ENCODE measurements at regions not wholly inside any gene's neighbourhood (a gene's known extent, or its start where the extent isn't known, plus 50 kb on each side); places are given as distances from the start of the nearest gene placed in this dataset.

DNA sequence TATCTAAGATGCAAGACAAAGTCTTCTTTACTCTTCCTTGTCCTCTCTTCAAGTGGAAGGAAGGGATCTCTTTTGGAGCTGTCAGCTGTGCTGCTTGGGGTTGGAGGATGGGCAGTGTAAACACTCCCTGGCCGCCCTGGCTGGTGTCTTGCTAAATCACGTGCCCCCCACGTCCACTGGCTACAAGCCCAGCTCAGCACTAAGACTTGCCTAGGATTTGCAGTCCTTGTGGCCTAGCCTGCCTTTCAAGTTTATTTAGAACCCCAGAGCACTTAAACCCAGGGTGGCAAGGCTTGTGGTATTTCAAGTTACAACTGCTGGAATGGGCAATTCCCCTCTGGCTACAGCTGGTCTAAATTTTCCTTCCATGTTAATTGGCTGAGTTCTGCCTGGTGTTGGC lies 272.4 kb upstream of the MYO3A start:
- intact Hi-C loops (cut with DNase I) = no loop called here
- Histone ChIP-seq H3K27me3 (no peaks in the 10 kb centered on the region), H3K36me3 (no peaks in the 10 kb centered on the region), H3K27ac (no peak overlapping the region), H3K9me3 (no peaks in the 10 kb centered on the region), H3K4me1 (no peaks in the 10 kb centered on the region), H3K4me3 (no peak overlapping the region)
- TF ChIP-seq POLR2AphosphoS5 (IDR thresholded peaks at IDR 0.05) (no peak), POLR2A (IDR thresholded peaks at IDR 0.05) (no peak), EP300 (IDR thresholded peaks at IDR 0.05) (no peak)
- TF ChIP-seq, protein P1, sequence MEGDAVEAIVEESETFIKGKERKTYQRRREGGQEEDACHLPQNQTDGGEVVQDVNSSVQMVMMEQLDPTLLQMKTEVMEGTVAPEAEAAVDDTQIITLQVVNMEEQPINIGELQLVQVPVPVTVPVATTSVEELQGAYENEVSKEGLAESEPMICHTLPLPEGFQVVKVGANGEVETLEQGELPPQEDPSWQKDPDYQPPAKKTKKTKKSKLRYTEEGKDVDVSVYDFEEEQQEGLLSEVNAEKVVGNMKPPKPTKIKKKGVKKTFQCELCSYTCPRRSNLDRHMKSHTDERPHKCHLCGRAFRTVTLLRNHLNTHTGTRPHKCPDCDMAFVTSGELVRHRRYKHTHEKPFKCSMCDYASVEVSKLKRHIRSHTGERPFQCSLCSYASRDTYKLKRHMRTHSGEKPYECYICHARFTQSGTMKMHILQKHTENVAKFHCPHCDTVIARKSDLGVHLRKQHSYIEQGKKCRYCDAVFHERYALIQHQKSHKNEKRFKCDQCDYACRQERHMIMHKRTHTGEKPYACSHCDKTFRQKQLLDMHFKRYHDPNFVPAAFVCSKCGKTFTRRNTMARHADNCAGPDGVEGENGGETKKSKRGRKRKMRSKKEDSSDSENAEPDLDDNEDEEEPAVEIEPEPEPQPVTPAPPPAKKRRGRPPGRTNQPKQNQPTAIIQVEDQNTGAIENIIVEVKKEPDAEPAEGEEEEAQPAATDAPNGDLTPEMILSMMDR (IDR thresholded peaks at IDR 0.05) = no peak
- DNase-seq = no peak
- 42 to 64% methylated on average over 3 of the region's 3 CpGs for WGBS, 2 donors

DNA sequence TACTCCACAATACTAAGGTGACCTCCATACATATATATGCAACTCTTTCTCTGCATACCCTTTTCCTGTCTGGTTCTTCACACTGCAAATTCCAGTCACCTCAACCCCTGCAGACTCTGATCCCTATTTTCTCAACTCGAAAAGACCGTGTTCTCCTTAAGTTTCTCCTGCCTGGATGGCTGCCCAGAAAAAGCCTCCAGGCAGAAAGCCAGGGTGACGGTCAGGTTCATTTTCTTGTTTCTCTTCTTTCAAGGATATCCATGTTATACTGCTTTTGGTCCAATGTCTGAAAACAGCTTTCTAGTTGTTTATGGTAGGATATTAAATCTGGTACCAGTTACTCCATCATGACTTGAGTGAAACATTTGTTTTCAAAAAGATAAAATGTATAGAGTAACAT lies 267.8 kb upstream of the MYO3A start:
- intact Hi-C loops (cut with DNase I) = no loop called here
- no peak for DNase-seq
- Histone ChIP-seq H3K27me3 (no peaks in the 10 kb centered on the region), H3K36me3 (no peaks in the 10 kb centered on the region), H3K4me3 (no peak overlapping the region), H3K9me3 (no peaks in the 10 kb centered on the region), H3K27ac (no peak overlapping the region), H3K4me1 (no peaks in the 10 kb centered on the region)
- 48 to 75% methylated on average over 3 of the region's 3 CpGs for WGBS, 2 donors
- no peak for TF ChIP-seq EP300 (IDR thresholded peaks at IDR 0.05)
- TF ChIP-seq, protein P1 (IDR thresholded peaks at IDR 0.05) = no peak
- no peak for TF ChIP-seq POLR2A (IDR thresholded peaks at IDR 0.05)
- TF ChIP-seq POLR2AphosphoS5 (IDR thresholded peaks at IDR 0.05) = no peak

DNA sequence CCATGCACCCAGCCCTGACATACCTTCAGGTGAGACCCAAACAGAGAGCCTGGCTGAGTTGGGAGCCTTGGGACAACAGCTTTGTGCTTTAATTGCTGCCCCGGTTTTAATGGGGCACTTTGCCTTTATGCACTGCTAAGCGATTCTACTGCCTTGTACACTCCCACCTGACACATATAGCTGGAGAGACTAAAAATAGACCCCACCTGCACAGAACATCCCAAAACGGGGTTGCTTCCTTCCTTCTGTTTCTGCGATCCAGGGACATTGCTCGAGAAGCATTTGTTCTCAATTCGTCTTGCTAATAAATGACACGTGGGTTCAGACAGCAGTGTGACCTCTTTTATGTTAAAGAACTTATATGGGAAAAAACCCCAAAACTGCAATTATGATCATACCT lies 258.8 kb upstream of the MYO3A start:
- Histone ChIP-seq H3K36me3 (no peaks in the 10 kb centered on the region), H3K4me3 (no peak overlapping the region), H3K27me3 (no peaks in the 10 kb centered on the region), H3K27ac (no peak overlapping the region), H3K9me3 (no peaks in the 10 kb centered on the region), H3K4me1 (no peaks in the 10 kb centered on the region)
- DNase-seq = no peak
- intact Hi-C loops (cut with DNase I) = no loop called here
- 79 to 85% methylated on average over 7 of the region's 7 CpGs for WGBS, 2 donors
- no peak for TF ChIP-seq EP300 (IDR thresholded peaks at IDR 0.05)
- TF ChIP-seq, protein P1 (IDR thresholded peaks at IDR 0.05) = no peak
- TF ChIP-seq POLR2A (IDR thresholded peaks at IDR 0.05) = no peak
- no peak for TF ChIP-seq POLR2AphosphoS5 (IDR thresholded peaks at IDR 0.05)

DNA sequence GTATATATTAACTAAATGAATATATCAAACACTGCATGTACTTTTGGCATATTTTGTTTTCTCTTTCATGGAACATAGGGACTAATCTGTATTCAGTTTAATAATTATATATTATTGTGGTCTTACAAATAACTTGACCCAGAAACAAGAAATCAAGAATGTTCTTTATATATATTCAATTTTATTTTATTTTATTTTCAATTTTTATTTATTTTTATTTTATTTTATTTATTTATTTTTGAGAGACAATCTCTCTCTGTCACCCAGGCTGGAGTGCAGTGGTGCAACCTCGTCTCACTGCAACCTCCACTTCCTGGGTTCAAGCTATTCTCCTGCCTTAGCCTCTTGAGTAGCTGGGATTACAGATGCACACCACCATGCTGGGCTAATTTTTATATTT lies 258.4 kb upstream of the MYO3A start:
- H3K4me1 ChIP-seq = no peaks in the 10 kb centered on the region
- no peaks in the 10 kb centered on the region for H3K36me3 ChIP-seq
- intact Hi-C loops (cut with DNase I) = no loop called here
- 82 to 87% methylated on average over 1 of the region's 1 CpG for WGBS, 2 donors
- no peaks in the 10 kb centered on the region for H3K9me3 ChIP-seq
- DNase-seq = no peak
- H3K27me3 ChIP-seq = no peaks in the 10 kb centered on the region
- H3K27ac ChIP-seq = no peak overlapping the region
- no peak overlapping the region for H3K4me3 ChIP-seq
- TF ChIP-seq POLR2A (IDR thresholded peaks at IDR 0.05) (no peak), EP300 (IDR thresholded peaks at IDR 0.05) (no peak), POLR2AphosphoS5 (IDR thresholded peaks at IDR 0.05) (no peak)
- TF ChIP-seq, protein P1 (IDR thresholded peaks at IDR 0.05) = no peak

DNA sequence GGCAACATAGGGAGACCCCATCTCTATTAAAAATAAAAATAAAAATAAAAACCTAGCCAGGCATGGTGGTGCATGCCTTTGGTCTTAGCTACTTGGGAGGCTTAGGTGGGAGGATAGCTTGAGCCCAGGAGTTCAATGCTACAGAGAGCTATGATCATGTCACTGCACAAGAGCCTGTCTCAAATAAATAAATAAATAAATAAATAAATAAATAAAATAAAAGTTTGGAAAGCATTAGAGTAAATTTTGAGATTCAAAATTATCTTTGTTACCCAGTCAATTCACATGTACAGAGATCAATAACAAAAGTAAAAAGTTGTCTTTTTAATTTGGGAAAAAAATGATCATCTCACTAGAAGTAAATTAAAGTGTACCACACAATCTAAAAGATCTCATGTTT lies 255.8 kb upstream of the MYO3A start:
- intact Hi-C loops (cut with DNase I) = no loop called here
- H3K36me3 ChIP-seq = no peaks in the 10 kb centered on the region
- H3K9me3 ChIP-seq = no peaks in the 10 kb centered on the region
- H3K4me1 ChIP-seq = peaks cover 0 to 6% (median 0%) of the 10 kb centered on the region in 4 donors
- H3K27ac ChIP-seq = no peak overlapping the region
- TF ChIP-seq, protein P1 (IDR thresholded peaks at IDR 0.05) = no peak
- TF ChIP-seq EP300 (IDR thresholded peaks at IDR 0.05) (no peak), POLR2AphosphoS5 (IDR thresholded peaks at IDR 0.05) (no peak), POLR2A (IDR thresholded peaks at IDR 0.05) (no peak)
- no peak for DNase-seq
- no peaks in the 10 kb centered on the region for H3K27me3 ChIP-seq
- no peak overlapping the region for H3K4me3 ChIP-seq
